Neural cell (in vitro differentiated cells): ENCODE measurements at regions not wholly inside any gene's neighbourhood (a gene's known extent, or its start where the extent isn't known, plus 50 kb on each side); places are given as distances from the start of the nearest gene placed in this dataset.

Experiments
- H2AFZ ChIP-seq: fragments of 200-600, 300-800 bp; sonication (generic), shearing (Covaris generic); 2 replicates; pipeline ENCODE4 v1.6.0; 2014; ENCODE audit warnings: low read depth, mild to moderate bottlenecking, antibody characterized with exemption, low read length, moderate library complexity
- H3F3A ChIP-seq: fragments of 200-600 bp; shearing (Covaris generic); 2 replicates; pipeline ENCODE4 v1.6.1; 2016; ENCODE audit warnings: mild to moderate bottlenecking, moderate library complexity, mixed read lengths, antibody characterized with exemption, low read length; ENCODE audit not compliant: insufficient read depth, poor library complexity, severe bottlenecking
- H3K27ac ChIP-seq: fragments of 200-600, 300-800 bp; sonication (generic), shearing (Covaris generic); 2 replicates; pipeline ENCODE4 v1.5.1; 2014; ENCODE audit warnings: mild to moderate bottlenecking, low read length, moderate library complexity
- H3K27me3 ChIP-seq: fragments of 300-800, 200-600 bp; sonication (generic), shearing (Covaris generic); 2 replicates; pipeline ENCODE4 v1.6.0; 2014; ENCODE audit warnings: mild to moderate bottlenecking, low read depth, low read length, moderate library complexity; ENCODE audit not compliant: insufficient read depth
- H3K36me3 ChIP-seq: fragments of 300-800, 200-600 bp; sonication (generic), shearing (Covaris generic); 2 replicates; pipeline ENCODE4 v1.5.1; 2014; ENCODE audit warnings: mild to moderate bottlenecking, antibody characterized with exemption, low read length, moderate library complexity; ENCODE audit not compliant: insufficient read depth
- H3K4me2 ChIP-seq: fragments of 300-800, 200-600 bp; sonication (generic), shearing (Covaris generic); 2 replicates; pipeline ENCODE4 v1.6.0; 2014; ENCODE audit warnings: mild to moderate bottlenecking, low read length
- H3K4me3 ChIP-seq: fragments of 300-800, 200-600 bp; sonication (generic), shearing (Covaris generic); 2 replicates; pipeline ENCODE4 v1.5.1; 2014; ENCODE audit warnings: mild to moderate bottlenecking, low read length, moderate library complexity
- H3K79me2 ChIP-seq: fragments of 200-600 bp; shearing (Covaris generic); replicated peaks from 2 replicates; pipeline ENCODE4 v1.6.0; 2014; ENCODE audit warnings: mild to moderate bottlenecking, low read length, moderate library complexity; ENCODE audit not compliant: insufficient read depth
- H3K9ac ChIP-seq: fragments of 300-800, 200-600 bp; sonication (generic), shearing (Covaris generic); 2 replicates; pipeline ENCODE4 v1.6.1; 2016; ENCODE audit warnings: mild to moderate bottlenecking, low read length, mixed read lengths
- H3K9me2 ChIP-seq: fragments of 200-600 bp; shearing (Covaris generic); 2 replicates; pipeline ENCODE4 v1.6.1; 2016; ENCODE audit warnings: mild to moderate bottlenecking, low read length, mixed read lengths; ENCODE audit not compliant: insufficient read depth
- H3K9me3 ChIP-seq: fragments of 200-600, 300-800 bp; sonication (generic), shearing (Covaris generic); 2 replicates; pipeline ENCODE4 v1.6.1; 2016; ENCODE audit warnings: mild to moderate bottlenecking, mixed run types, low read length, moderate library complexity, mixed read lengths
- H4K20me1 ChIP-seq: fragments of 200-600 bp; shearing (Covaris generic); 2 replicates; pipeline ENCODE4 v1.6.1; 2016; ENCODE audit warnings: mild to moderate bottlenecking, mixed run types; ENCODE audit not compliant: insufficient read depth
- CTCF ChIP-seq: fragments of 450-650 bp; IDR thresholded peaks from 2 replicates; pipeline ENCODE4 v1.5.1; 2014; ENCODE audit warnings: antibody characterized with exemption, mild to moderate bottlenecking, moderate library complexity; ENCODE audit not compliant: poor library complexity, severe bottlenecking
- EP300 ChIP-seq: fragments of 450-650 bp; conservative IDR thresholded peaks from 2 replicates; pipeline ENCODE4 v1.6.1; 2014; ENCODE audit warnings: antibody characterized with exemption, mild to moderate bottlenecking, moderate library complexity; ENCODE audit not compliant: poor library complexity, severe bottlenecking
- EZH2 ChIP-seq: fragments of 200-600, 300-800 bp; shearing (Covaris generic), sonication (generic); IDR thresholded peaks from 2 replicates; pipeline ENCODE4 v1.6.1; 2014; ENCODE audit warnings: antibody characterized with exemption, low read length, borderline replicate concordance, mild to moderate bottlenecking; ENCODE audit not compliant: insufficient read depth, poor library complexity, severe bottlenecking
- MXI1 ChIP-seq: fragments of 450-650 bp; conservative IDR thresholded peaks from 2 replicates; pipeline ENCODE4 v1.6.1; 2014; ENCODE audit warnings: antibody characterized with exemption, mild to moderate bottlenecking; ENCODE audit not compliant: poor library complexity, severe bottlenecking
- POLR2AphosphoS5 ChIP-seq: IDR thresholded peaks from 2 replicates; pipeline ENCODE4 v1.6.1; 2012
- RAD21 ChIP-seq: fragments of 450-650 bp; conservative IDR thresholded peaks from 2 replicates; pipeline ENCODE4 v1.6.1; 2014; ENCODE audit warnings: antibody characterized with exemption, mild to moderate bottlenecking, moderate library complexity
- REST ChIP-seq: IDR thresholded peaks from 2 replicates; pipeline ENCODE4 v1.6.1; 2012; ENCODE audit warnings: borderline replicate concordance
- SMC3 ChIP-seq: fragments of 450-650 bp; conservative IDR thresholded peaks from 2 replicates; pipeline ENCODE4 v1.6.1; 2014; ENCODE audit warnings: antibody characterized with exemption, mild to moderate bottlenecking, moderate library complexity; ENCODE audit not compliant: poor library complexity
- TAF1 ChIP-seq: IDR thresholded peaks from 2 replicates; pipeline ENCODE4 v1.6.1; 2012; ENCODE audit warnings: low read depth

GRCh38 chr11:112856591-112856990 is 104.6 kb upstream of the NCAM1 start:
- TF ChIP-seq CTCF (no peak), REST (no peak), RAD21 (no peak), EP300 (no peak), MXI1 (no peak), EZH2 (no peak), POLR2AphosphoS5 (no peak), TAF1 (no peak), SMC3 (no peak)
- H2AFZ ChIP-seq: no peak overlapping the region
- no peaks in the 10 kb centered on the region for H3K27me3 ChIP-seq

GRCh38 chr11:112858289-112859023 is 102.8 kb upstream of the NCAM1 start:
- H3K9me2 ChIP-seq: no peaks in the 10 kb centered on the region
- no peak overlapping the region for H3K9ac ChIP-seq
- H3K27ac ChIP-seq: no peak overlapping the region
- no peaks in the 10 kb centered on the region for H3K36me3 ChIP-seq
- no peak overlapping the region for H2AFZ ChIP-seq
- H3F3A ChIP-seq: no peaks in the 10 kb centered on the region
- no peaks in the 10 kb centered on the region for H3K9me3 ChIP-seq
- H3K4me3 ChIP-seq: no peak overlapping the region
- no peaks in the 10 kb centered on the region for H3K27me3 ChIP-seq
- no peaks in the 10 kb centered on the region for H3K79me2 ChIP-seq
- no peak overlapping the region for H3K4me2 ChIP-seq
- H4K20me1 ChIP-seq: no peaks in the 10 kb centered on the region
- TF ChIP-seq CTCF: no peak
- no peak for TF ChIP-seq REST
- TF ChIP-seq MXI1: no peak
- no peak for TF ChIP-seq TAF1
- no peak for TF ChIP-seq EP300
- no peak for TF ChIP-seq SMC3
- TF ChIP-seq RAD21: no peak
- TF ChIP-seq EZH2: no peak
- no peak for TF ChIP-seq POLR2AphosphoS5

More at GRCh38 chr11:112856591-112856990, 104.6 kb upstream of the NCAM1 start:
- Histone ChIP-seq H3K9ac (no peak overlapping the region), H4K20me1 (no peaks in the 10 kb centered on the region), H3K79me2 (no peaks in the 10 kb centered on the region), H3K27ac (no peak overlapping the region), H3F3A (no peaks in the 10 kb centered on the region), H3K9me2 (no peaks in the 10 kb centered on the region), H3K4me2 (no peak overlapping the region), H3K4me3 (no peak overlapping the region), H3K36me3 (no peaks in the 10 kb centered on the region), H3K9me3 (no peaks in the 10 kb centered on the region)
